ENCODE measurements at regions not wholly inside any gene's neighbourhood (a gene's known extent, or its start where the extent isn't known, plus 50 kb on each side); places are given as distances from the start of the nearest gene placed in this dataset.
"Not testable (repeated sequence)": the region's sequence is repeated elsewhere in the genome, so short reads cannot be mapped to it uniquely, and the experiment has no call there.

GRCh38 chr11:106553304-106553703 is 465.0 kb downstream of the GUCY1A2 start:
- Histone ChIP-seq H3K27me3 (replicated peaks; ENCODE audit: control insufficient read depth, insufficient read depth, low read length) (no peaks in the 10 kb centered on the region), H3K36me3 (ENCODE audit: control insufficient read depth, insufficient read depth, low read length) (no peaks in the 10 kb centered on the region), H3K4me3 (replicated peaks; ENCODE audit: low read depth, low read length) (no peak overlapping the region)
- TF ChIP-seq, protein P1, sequence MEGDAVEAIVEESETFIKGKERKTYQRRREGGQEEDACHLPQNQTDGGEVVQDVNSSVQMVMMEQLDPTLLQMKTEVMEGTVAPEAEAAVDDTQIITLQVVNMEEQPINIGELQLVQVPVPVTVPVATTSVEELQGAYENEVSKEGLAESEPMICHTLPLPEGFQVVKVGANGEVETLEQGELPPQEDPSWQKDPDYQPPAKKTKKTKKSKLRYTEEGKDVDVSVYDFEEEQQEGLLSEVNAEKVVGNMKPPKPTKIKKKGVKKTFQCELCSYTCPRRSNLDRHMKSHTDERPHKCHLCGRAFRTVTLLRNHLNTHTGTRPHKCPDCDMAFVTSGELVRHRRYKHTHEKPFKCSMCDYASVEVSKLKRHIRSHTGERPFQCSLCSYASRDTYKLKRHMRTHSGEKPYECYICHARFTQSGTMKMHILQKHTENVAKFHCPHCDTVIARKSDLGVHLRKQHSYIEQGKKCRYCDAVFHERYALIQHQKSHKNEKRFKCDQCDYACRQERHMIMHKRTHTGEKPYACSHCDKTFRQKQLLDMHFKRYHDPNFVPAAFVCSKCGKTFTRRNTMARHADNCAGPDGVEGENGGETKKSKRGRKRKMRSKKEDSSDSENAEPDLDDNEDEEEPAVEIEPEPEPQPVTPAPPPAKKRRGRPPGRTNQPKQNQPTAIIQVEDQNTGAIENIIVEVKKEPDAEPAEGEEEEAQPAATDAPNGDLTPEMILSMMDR (IDR thresholded peaks at IDR 0.05; ENCODE audit: insufficient read depth, low read length, poor library complexity, severe bottlenecking): no peak
- DNase-seq (ENCODE audit: extremely low read depth, insufficient read length): no peak

DNA sequence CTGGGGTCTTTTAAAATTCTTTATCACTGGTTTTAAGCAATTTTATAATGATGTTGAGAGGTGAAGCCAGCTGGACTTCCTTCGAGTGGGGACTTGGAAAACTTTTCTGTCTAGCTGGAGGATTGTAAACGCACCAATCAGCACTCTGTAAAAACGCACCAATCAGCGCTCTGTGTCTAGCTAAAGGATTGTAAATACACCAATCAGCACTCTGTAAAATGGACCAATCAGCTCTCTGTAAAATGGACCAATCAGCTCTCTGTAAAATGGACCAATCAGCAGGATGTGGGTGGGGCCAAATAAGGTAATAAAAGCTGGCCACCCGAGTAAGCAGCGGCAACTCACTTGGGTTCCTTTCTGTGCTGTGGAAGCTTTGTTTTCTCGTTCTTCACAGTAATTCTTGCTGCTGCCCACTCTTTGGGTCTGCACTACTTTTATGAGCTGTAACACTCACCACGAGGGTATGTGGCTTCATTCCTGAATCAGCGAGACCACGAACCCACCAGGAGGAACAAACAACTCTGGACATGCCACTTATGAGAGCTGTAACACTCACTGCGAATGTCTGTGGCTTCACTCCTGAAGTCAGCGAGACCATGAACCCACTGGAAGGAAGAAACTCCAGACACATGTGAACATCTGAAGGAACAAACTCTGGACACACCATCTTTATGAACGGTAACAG is 462.6 kb downstream of the GUCY1A2 start:
- not testable (repeated sequence) for DNase-seq (ENCODE audit: extremely low read depth, insufficient read length); H3K4me3 ChIP-seq (replicated peaks; ENCODE audit: low read depth, low read length); H3K36me3 ChIP-seq (ENCODE audit: control insufficient read depth, insufficient read depth, low read length); H3K27me3 ChIP-seq (replicated peaks; ENCODE audit: control insufficient read depth, insufficient read depth, low read length)

GRCh38 chr11:106565326-106565725 is 452.9 kb downstream of the GUCY1A2 start:
- Histone ChIP-seq H3K36me3 (ENCODE audit: control insufficient read depth, insufficient read depth, low read length) (no peaks in the 10 kb centered on the region), H3K27me3 (replicated peaks; ENCODE audit: control insufficient read depth, insufficient read depth, low read length) (no peaks in the 10 kb centered on the region), H3K4me3 (replicated peaks; ENCODE audit: low read depth, low read length) (no peak overlapping the region)
- DNase-seq (ENCODE audit: extremely low read depth, insufficient read length): no peak
- TF ChIP-seq, protein P1 (IDR thresholded peaks at IDR 0.05; ENCODE audit: insufficient read depth, low read length, poor library complexity, severe bottlenecking): no peak

GRCh38 chr11:106568632-106569031 is 449.6 kb downstream of the GUCY1A2 start:
- H3K36me3 ChIP-seq (ENCODE audit: control insufficient read depth, insufficient read depth, low read length): no peaks in the 10 kb centered on the region
- DNase-seq (ENCODE audit: extremely low read depth, insufficient read length): no peak
- no peaks in the 10 kb centered on the region for H3K27me3 ChIP-seq (replicated peaks; ENCODE audit: control insufficient read depth, insufficient read depth, low read length)
- H3K4me3 ChIP-seq (replicated peaks; ENCODE audit: low read depth, low read length): no peak overlapping the region
- TF ChIP-seq, protein P1 (IDR thresholded peaks at IDR 0.05; ENCODE audit: insufficient read depth, low read length, poor library complexity, severe bottlenecking): no peak

DNA sequence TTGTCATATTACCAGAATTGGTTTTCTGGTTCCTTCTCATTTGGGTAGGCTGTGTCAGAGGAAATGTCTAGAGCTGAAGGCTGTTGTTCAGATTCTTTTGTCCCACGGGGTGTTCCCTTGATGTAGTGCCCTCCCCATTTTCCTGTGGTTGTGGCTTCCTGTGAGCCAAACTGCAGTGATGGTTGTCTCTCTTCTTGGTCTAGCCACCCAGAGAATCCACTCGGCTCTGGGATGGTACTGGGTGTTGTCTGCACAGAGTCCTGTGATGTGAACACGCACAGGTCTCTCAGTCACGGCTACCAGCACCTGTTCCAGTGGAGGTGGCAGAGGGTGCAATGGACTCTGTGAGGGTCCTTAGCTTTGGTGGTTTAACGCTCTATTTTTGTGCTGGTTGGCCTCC is 440.9 kb downstream of the GUCY1A2 start:
- H3K36me3 ChIP-seq (ENCODE audit: control insufficient read depth, insufficient read depth, low read length); DNase-seq (ENCODE audit: extremely low read depth, insufficient read length); H3K27me3 ChIP-seq (replicated peaks; ENCODE audit: control insufficient read depth, insufficient read depth, low read length); H3K4me3 ChIP-seq (replicated peaks; ENCODE audit: low read depth, low read length): not testable (repeated sequence)

DNA sequence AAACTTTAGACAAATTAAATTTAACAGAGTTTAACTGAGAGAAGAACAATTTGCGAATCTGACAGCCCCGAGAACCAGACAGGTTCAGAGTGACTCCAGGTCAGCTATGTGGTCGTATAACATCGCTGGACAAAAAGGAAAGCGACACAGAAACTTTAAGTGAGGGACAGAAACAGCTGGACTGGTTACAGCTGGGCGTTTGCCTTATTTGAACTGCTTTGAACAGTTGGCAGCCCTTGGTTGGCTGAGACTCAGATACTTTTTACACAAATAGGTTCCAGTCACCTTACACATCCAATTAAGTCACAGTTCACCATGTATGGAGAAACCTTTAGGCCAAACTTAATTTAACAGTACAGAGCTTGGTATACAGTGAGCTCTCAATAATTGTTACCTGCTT is 436.9 kb downstream of the GUCY1A2 start:
- TF ChIP-seq, protein P1 (IDR thresholded peaks at IDR 0.05; ENCODE audit: insufficient read depth, low read length, poor library complexity, severe bottlenecking): no peak
- H3K27me3 ChIP-seq (replicated peaks; ENCODE audit: control insufficient read depth, insufficient read depth, low read length): no peaks in the 10 kb centered on the region
- DNase-seq (ENCODE audit: extremely low read depth, insufficient read length): no peak

GRCh38 chr11:106585061-106585460 is 433.2 kb downstream of the GUCY1A2 start:
- no peak for DNase-seq (ENCODE audit: extremely low read depth, insufficient read length)
- H3K36me3 ChIP-seq (ENCODE audit: control insufficient read depth, insufficient read depth, low read length): no peaks in the 10 kb centered on the region
- TF ChIP-seq, protein P1 (IDR thresholded peaks at IDR 0.05; ENCODE audit: insufficient read depth, low read length, poor library complexity, severe bottlenecking): no peak
- H3K27me3 ChIP-seq (replicated peaks; ENCODE audit: control insufficient read depth, insufficient read depth, low read length): no peaks in the 10 kb centered on the region
- H3K4me3 ChIP-seq (replicated peaks; ENCODE audit: low read depth, low read length): no peak overlapping the region

More for the DNA sequence above, 436.9 kb downstream of the GUCY1A2 start:
- no peak overlapping the region for H3K4me3 ChIP-seq (replicated peaks; ENCODE audit: low read depth, low read length)
- H3K36me3 ChIP-seq (ENCODE audit: control insufficient read depth, insufficient read depth, low read length): no peaks in the 10 kb centered on the region

All from GM06990 (cell line).